H9 (cell line): ENCODE measurements at regions not wholly inside any gene's neighbourhood (a gene's known extent, or its start where the extent isn't known, plus 50 kb on each side); places are given as distances from the start of the nearest gene placed in this dataset.

Source experiments
- DNase-seq: peaks from one replicate; pipeline ENCODE4 v3.0.0-alpha.2; 2017
- H2AFZ ChIP-seq: one replicate; pipeline ENCODE4 v1.6.1; 2013; ENCODE audit warnings: mild to moderate bottlenecking, low read length, control low read depth, moderate library complexity
- H2AK5ac ChIP-seq: 2 replicates; pipeline ENCODE4 v1.6.1; 2013; ENCODE audit warnings: low read length, control low read depth, mixed read lengths; ENCODE audit not compliant: insufficient read length
- H2BK120ac ChIP-seq: one replicate; pipeline ENCODE4 v1.6.1; 2013; ENCODE audit warnings: low read depth, mild to moderate bottlenecking, low read length, control low read depth, inconsistent platforms; ENCODE audit not compliant: poor library complexity, severe bottlenecking
- H2BK12ac ChIP-seq: 2 replicates; pipeline ENCODE4 v1.6.1; 2013; ENCODE audit warnings: low read length, control low read depth, mixed read lengths, low read depth; ENCODE audit not compliant: insufficient read length
- H2BK15ac ChIP-seq: 2 replicates; pipeline ENCODE4 v1.6.1; 2013; ENCODE audit warnings: low read depth, low read length, control low read depth
- H2BK20ac ChIP-seq: one replicate; pipeline ENCODE4 v1.6.1; 2013; ENCODE audit warnings: low read depth, mild to moderate bottlenecking, low read length, control low read depth, inconsistent platforms; ENCODE audit not compliant: poor library complexity, severe bottlenecking
- H2BK5ac ChIP-seq: 2 replicates; pipeline ENCODE4 v1.6.1; 2013; ENCODE audit warnings: low read length, control low read depth, mixed read lengths; ENCODE audit not compliant: insufficient read length
- H3K14ac ChIP-seq: 2 replicates; pipeline ENCODE4 v1.6.1; 2013; ENCODE audit warnings: low read length, control low read depth; ENCODE audit not compliant: insufficient read depth
- H3K18ac ChIP-seq: 2 replicates; pipeline ENCODE4 v1.6.1; 2013; ENCODE audit warnings: low read depth, mild to moderate bottlenecking, mixed read lengths, low read length, control low read depth; ENCODE audit not compliant: insufficient read length
- H3K23ac ChIP-seq: 2 replicates; pipeline ENCODE4 v1.6.1; 2013; ENCODE audit warnings: low read length, control low read depth, mixed read lengths, low read depth; ENCODE audit not compliant: insufficient read length
- H3K23me2 ChIP-seq: 2 replicates; pipeline ENCODE4 v1.6.1; 2013; ENCODE audit warnings: low read depth, mild to moderate bottlenecking, mixed read lengths, low read length, control low read depth; ENCODE audit not compliant: insufficient read length, poor library complexity, severe bottlenecking
- H3K27ac ChIP-seq: 2 replicates; pipeline ENCODE4 v1.5.1; 2013; ENCODE audit warnings: low read length, control low read depth, mixed read lengths, low read depth; ENCODE audit not compliant: insufficient read length
- H3K27me3 ChIP-seq: 2 replicates; pipeline ENCODE4 v1.6.1; 2013; ENCODE audit warnings: low read length, control low read depth, inconsistent platforms; ENCODE audit not compliant: insufficient read depth
- H3K4ac ChIP-seq: 2 replicates; pipeline ENCODE4 v1.6.1; 2013; ENCODE audit warnings: low read depth, mild to moderate bottlenecking, control low read depth, inconsistent platforms, low read length, moderate library complexity
- H3K4me1 ChIP-seq: 2 replicates; pipeline ENCODE4 v1.6.1; 2013; ENCODE audit warnings: low read length, control low read depth, inconsistent platforms; ENCODE audit not compliant: insufficient read depth
- H3K4me2 ChIP-seq: 2 replicates; pipeline ENCODE4 v1.6.1; 2013; ENCODE audit warnings: low read length, control low read depth, mixed read lengths; ENCODE audit not compliant: insufficient read length, insufficient read depth
- H3K56ac ChIP-seq: 2 replicates; pipeline ENCODE4 v1.6.1; 2013; ENCODE audit warnings: low read depth, mild to moderate bottlenecking, mixed read lengths, low read length, control low read depth; ENCODE audit not compliant: insufficient read length
- H3K79me1 ChIP-seq: 2 replicates; pipeline ENCODE4 v1.6.1; 2013; ENCODE audit warnings: low read depth, mild to moderate bottlenecking, moderate library complexity, low read length, control low read depth, inconsistent platforms; ENCODE audit not compliant: insufficient read depth, poor library complexity, severe bottlenecking
- H3K79me2 ChIP-seq: 2 replicates; pipeline ENCODE4 v1.6.1; 2013; ENCODE audit warnings: low read length, control low read depth, inconsistent platforms; ENCODE audit not compliant: insufficient read depth
- H3K9ac ChIP-seq: 2 replicates; pipeline ENCODE4 v1.6.1; 2013; ENCODE audit warnings: low read length, control low read depth, mixed read lengths; ENCODE audit not compliant: insufficient read length; ENCODE audit errors: extremely low read depth
- H3K9me3 ChIP-seq: one replicate; pipeline ENCODE4 v1.6.1; 2013; ENCODE audit warnings: low read depth, low read length, inconsistent platforms; ENCODE audit not compliant: control insufficient read depth
- H3T11ph ChIP-seq: one replicate; pipeline ENCODE4 v1.6.1; 2013; ENCODE audit warnings: mild to moderate bottlenecking, low read length, control low read depth, inconsistent platforms
- H4K20me1 ChIP-seq: one replicate; pipeline ENCODE4 v1.6.1; 2013; ENCODE audit not compliant: control insufficient read depth, insufficient read length, insufficient read depth
- H4K5ac ChIP-seq: 2 replicates; pipeline ENCODE4 v1.6.1; 2013; ENCODE audit warnings: low read depth, mild to moderate bottlenecking, mixed read lengths, low read length, control low read depth; ENCODE audit not compliant: insufficient read length
- H4K8ac ChIP-seq: replicated peaks from 2 replicates; pipeline ENCODE4 v1.6.1; 2013; ENCODE audit warnings: low read length, control low read depth, mixed read lengths, low read depth; ENCODE audit not compliant: insufficient read length
- H4K91ac ChIP-seq: 2 replicates; pipeline ENCODE4 v1.6.1; 2013; ENCODE audit warnings: low read depth, mild to moderate bottlenecking, moderate library complexity, mixed read lengths, low read length, control low read depth; ENCODE audit not compliant: insufficient read length
- H3K27ac Mint-ChIP-seq, 3 experiments: 2 replicates in 2 of 3; 3 replicates in 1 of 3; pipeline ENCODE4 v1.8.0; 2020 to 2021; ENCODE audit warnings: mixed read lengths in 3 of 3, mild to moderate bottlenecking in 1 of 3, moderate library complexity in 1 of 3
- H3K27me3 Mint-ChIP-seq: 2 replicates; pipeline ENCODE4 v1.8.0; 2021; ENCODE audit warnings: low read depth, mild to moderate bottlenecking, moderate library complexity, mixed read lengths
- H3K36me3 Mint-ChIP-seq, 3 experiments: 2 replicates in 2 of 3; 3 replicates in 1 of 3; pipeline ENCODE4 v1.8.0; 2020 to 2021; ENCODE audit warnings: low read depth in 3 of 3, mixed read lengths in 3 of 3; ENCODE audit not compliant: insufficient read depth in 1 of 3
- H3K4me1 Mint-ChIP-seq, 2 experiments: 2 replicates each; pipeline ENCODE4 v1.8.0; 2020; ENCODE audit warnings: mixed read lengths in 2 of 2
- H3K4me3 Mint-ChIP-seq, 2 experiments: 2 replicates in 1 of 2; 3 replicates in 1 of 2; pipeline ENCODE4 v1.8.0; 2020 to 2021; ENCODE audit warnings: mild to moderate bottlenecking in 2 of 2, mixed read lengths in 2 of 2, moderate library complexity in 1 of 2
- H3K9me3 Mint-ChIP-seq, 2 experiments: 2 replicates in 1 of 2; 3 replicates in 1 of 2; pipeline ENCODE4 v1.8.0; 2020; ENCODE audit warnings: mild to moderate bottlenecking in 2 of 2, mixed read lengths in 2 of 2, moderate library complexity in 1 of 2
- CTCF ChIP-seq: fragments of 200-600 bp; sonication (generic); conservative IDR thresholded peaks from 3 replicates; pipeline ENCODE4 v1.8.0; 2021; ENCODE audit warnings: antibody characterized with exemption, mild to moderate bottlenecking
- WGBS: extraction: QIAGEN DNeasy Blood & Tissue Kit; methylation state at CpG from one replicate; pipeline ENCODE4 v1.1.7; 2013; ENCODE audit warnings: missing lambda C conversion rate, low lambda C conversion rate, mixed read lengths; ENCODE audit not compliant: insufficient read length; ENCODE audit errors: extremely low coverage; 5-methylcytosine and 5-hydroxymethylcytosine counted together

- WGBS, result no CpG with 5 or more reads among the region's 5 CpGs
- no peak overlapping the region for H3K4me2 ChIP-seq
- no peak overlapping the region for H4K91ac ChIP-seq
- no peaks in the 10 kb centered on the region for H3K79me2 ChIP-seq
- TF ChIP-seq CTCF, result no peak
- no peak overlapping the region for H3T11ph ChIP-seq
- no peak overlapping the region for H3K56ac ChIP-seq
- H2AK5ac ChIP-seq, result no peak overlapping the region
- no peak overlapping the region for H3K14ac ChIP-seq
- no peaks in the 10 kb centered on the region for H3K27me3 ChIP-seq
- no peak overlapping the region for H4K5ac ChIP-seq
- Mint-ChIP-seq H3K36me3 (no peaks in the 10 kb centered on the region), H3K27ac (no peak overlapping the region), H3K4me1 (no peaks in the 10 kb centered on the region), H3K9me3 (no peaks in the 10 kb centered on the region), H3K27me3 (no peaks in the 10 kb centered on the region), H3K4me3 (no peak overlapping the region)
- no peak overlapping the region for H2BK15ac ChIP-seq
- no peak overlapping the region for H2BK12ac ChIP-seq
- no peak overlapping the region for H3K4ac ChIP-seq
- no peaks in the 10 kb centered on the region for H3K9me3 ChIP-seq
- no peak overlapping the region for H2AFZ ChIP-seq
- H2BK5ac ChIP-seq, result no peak overlapping the region
- DNase-seq, result no peak
- H3K23me2 ChIP-seq, result no peaks in the 10 kb centered on the region
- H3K27ac ChIP-seq, result no peak overlapping the region
- no peaks in the 10 kb centered on the region for H4K20me1 ChIP-seq
- no peak overlapping the region for H3K18ac ChIP-seq
- H2BK120ac ChIP-seq, result no peak overlapping the region
- H3K4me1 ChIP-seq, result no peaks in the 10 kb centered on the region
- no peak overlapping the region for H2BK20ac ChIP-seq
- H3K23ac ChIP-seq, result no peak overlapping the region
- H3K79me1 ChIP-seq, result no peaks in the 10 kb centered on the region
- H4K8ac ChIP-seq, result no peak overlapping the region
- no peak overlapping the region for H3K9ac ChIP-seq
Observed at GRCh38 chr1:192903142-192903541, 94.3 kb downstream of the RGS2 start.
